ENCODE measurements at regions not wholly inside any gene's neighbourhood (a gene's known extent, or its start where the extent isn't known, plus 50 kb on each side); places are given as distances from the start of the nearest gene placed in this dataset.

GRCh38 chr2:6237039-6237660 lies 545.0 kb downstream of the SOX11 start:
- no peak overlapping the region for H3K4me3 ChIP-seq (ENCODE audit: low read length)
- no peak for DNase-seq (ENCODE audit: low read depth)
- TF ChIP-seq, protein P1, sequence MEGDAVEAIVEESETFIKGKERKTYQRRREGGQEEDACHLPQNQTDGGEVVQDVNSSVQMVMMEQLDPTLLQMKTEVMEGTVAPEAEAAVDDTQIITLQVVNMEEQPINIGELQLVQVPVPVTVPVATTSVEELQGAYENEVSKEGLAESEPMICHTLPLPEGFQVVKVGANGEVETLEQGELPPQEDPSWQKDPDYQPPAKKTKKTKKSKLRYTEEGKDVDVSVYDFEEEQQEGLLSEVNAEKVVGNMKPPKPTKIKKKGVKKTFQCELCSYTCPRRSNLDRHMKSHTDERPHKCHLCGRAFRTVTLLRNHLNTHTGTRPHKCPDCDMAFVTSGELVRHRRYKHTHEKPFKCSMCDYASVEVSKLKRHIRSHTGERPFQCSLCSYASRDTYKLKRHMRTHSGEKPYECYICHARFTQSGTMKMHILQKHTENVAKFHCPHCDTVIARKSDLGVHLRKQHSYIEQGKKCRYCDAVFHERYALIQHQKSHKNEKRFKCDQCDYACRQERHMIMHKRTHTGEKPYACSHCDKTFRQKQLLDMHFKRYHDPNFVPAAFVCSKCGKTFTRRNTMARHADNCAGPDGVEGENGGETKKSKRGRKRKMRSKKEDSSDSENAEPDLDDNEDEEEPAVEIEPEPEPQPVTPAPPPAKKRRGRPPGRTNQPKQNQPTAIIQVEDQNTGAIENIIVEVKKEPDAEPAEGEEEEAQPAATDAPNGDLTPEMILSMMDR (IDR thresholded peaks at IDR 0.05; ENCODE audit: insufficient read depth, low read depth, low read length, missing control alignments): no peak

DNA sequence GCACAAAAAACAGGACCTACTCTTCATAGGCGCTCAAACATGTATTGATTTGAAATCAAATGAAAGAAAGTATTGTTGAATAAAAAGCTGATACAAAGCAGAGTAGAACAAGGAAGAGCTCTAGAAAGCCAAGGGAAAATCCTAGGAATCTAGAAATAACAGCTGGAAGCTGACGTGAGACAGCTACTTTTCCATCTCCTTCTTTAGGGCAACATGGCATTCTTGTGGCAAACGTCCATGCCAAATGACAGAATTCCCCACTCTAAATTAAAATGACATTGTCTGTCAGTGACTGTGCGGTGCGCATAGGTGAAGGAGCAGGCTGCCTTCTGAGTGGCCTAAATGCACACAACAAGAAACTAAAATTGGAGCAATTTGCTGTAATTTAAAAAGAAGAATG lies 557.4 kb downstream of the SOX11 start:
- no peak overlapping the region for H3K4me3 ChIP-seq (ENCODE audit: low read length)
- no peak for DNase-seq (ENCODE audit: low read depth)
- TF ChIP-seq, protein P1 (IDR thresholded peaks at IDR 0.05; ENCODE audit: insufficient read depth, low read depth, low read length, missing control alignments): no peak

- DNase-seq (ENCODE audit: low read depth): no peak
- H3K4me3 ChIP-seq (ENCODE audit: low read length): no peak overlapping the region
- TF ChIP-seq, protein P1 (IDR thresholded peaks at IDR 0.05; ENCODE audit: insufficient read depth, low read depth, low read length, missing control alignments): no peak
These were observed 562.3 kb downstream of the SOX11 start for GRCh38 chr2:6254441-6254840.

DNA sequence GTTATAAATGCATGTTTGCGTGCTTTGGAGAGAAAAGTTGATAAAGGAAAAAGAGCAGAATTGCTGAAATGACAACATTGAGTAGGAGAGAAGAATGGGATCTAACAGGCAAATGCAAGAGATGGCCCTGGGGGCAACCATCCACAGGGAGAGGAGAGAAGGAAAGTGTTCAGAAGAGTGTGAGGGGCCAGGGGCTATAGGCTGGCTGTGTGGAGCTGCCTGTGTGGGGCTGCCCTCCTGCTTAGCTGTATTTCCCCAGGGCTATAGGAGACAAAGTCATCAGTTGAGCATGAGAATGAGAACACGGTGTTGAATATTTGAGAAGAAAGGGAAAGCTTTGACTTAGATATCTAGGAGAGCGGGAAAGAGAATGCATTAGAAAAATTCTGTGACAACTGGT lies 572.0 kb downstream of the SOX11 start:
- TF ChIP-seq, protein P1 (IDR thresholded peaks at IDR 0.05; ENCODE audit: insufficient read depth, low read depth, low read length, missing control alignments): no peak
- H3K4me3 ChIP-seq (ENCODE audit: low read length): no peak overlapping the region
- DNase-seq (ENCODE audit: low read depth): no peak

DNA sequence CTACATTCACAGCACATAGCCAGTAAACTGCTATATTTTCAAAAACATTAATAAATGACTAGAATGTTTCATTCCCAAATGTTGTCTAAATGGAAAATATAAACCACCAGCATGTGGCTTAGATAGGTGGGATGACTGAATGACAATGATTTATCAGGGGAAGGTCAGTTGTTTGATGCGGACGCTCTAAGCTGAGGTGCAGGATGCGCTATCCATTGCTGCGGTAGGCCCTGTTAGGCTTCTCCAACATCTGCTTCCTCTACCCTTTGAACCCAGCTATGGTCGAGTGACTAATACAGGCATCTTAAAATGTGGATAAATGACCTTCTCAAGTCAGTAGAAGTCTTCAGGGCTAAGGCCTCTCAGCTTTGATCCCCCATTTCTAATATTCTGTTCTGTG lies 584.2 kb downstream of the CMPK2 start:
- TF ChIP-seq, protein P1 (IDR thresholded peaks at IDR 0.05; ENCODE audit: insufficient read depth, low read depth, low read length, missing control alignments): no peak
- DNase-seq (ENCODE audit: low read depth): no peak
- H3K4me3 ChIP-seq (ENCODE audit: low read length): no peak overlapping the region

GRCh38 chr2:6283259-6283658 lies 582.4 kb downstream of the CMPK2 start:
- H3K4me3 ChIP-seq (ENCODE audit: low read length): no peak overlapping the region
- TF ChIP-seq, protein P1 (IDR thresholded peaks at IDR 0.05; ENCODE audit: insufficient read depth, low read depth, low read length, missing control alignments): no peak

GRCh38 chr2:6287406-6287805 lies 578.3 kb downstream of the CMPK2 start:
- no peak overlapping the region for H3K4me3 ChIP-seq (ENCODE audit: low read length)
- TF ChIP-seq, protein P1 (IDR thresholded peaks at IDR 0.05; ENCODE audit: insufficient read depth, low read depth, low read length, missing control alignments): no peak
- DNase-seq (ENCODE audit: low read depth): no peak

More at GRCh38 chr2:6283259-6283658, 582.4 kb downstream of the CMPK2 start:
- no peak for DNase-seq (ENCODE audit: low read depth)
